ENCODE measurements at regions not wholly inside any gene's neighbourhood (a gene's known extent, or its start where the extent isn't known, plus 50 kb on each side); places are given as distances from the start of the nearest gene placed in this dataset.

- TF ChIP-seq CTCF (IDR thresholded peaks at IDR 0.05; ENCODE audit: insufficient read depth, low read depth, low read length) = no peak
- TF ChIP-seq EZH2 (IDR thresholded peaks at IDR 0.05; ENCODE audit: insufficient read depth, low read length) = no peak
Observed at GRCh38 chr11:46210133-46210636, 67.3 kb upstream of the CREB3L1 start.
